Spleen (tissue), 11 donors: ENCODE measurements at regions not wholly inside any gene's neighbourhood (a gene's known extent, or its start where the extent isn't known, plus 50 kb on each side); places are given as distances from the start of the nearest gene placed in this dataset.
"Not testable (repeated sequence)": the region's sequence is repeated elsewhere in the genome, so short reads cannot be mapped to it uniquely, and the experiment has no call there.

Experiments used
- DNase-seq: peaks from one replicate; pipeline ENCODE4 v3.0.0-alpha.2; 2020
- H3K27ac ChIP-seq, 8 donors: fragments of 200-600 bp; sonication (generic) in 7 of 8; 1 replicate in 4 of 8; 2 replicates in 4 of 8; pipeline versions ENCODE4 v1.5.0 to v1.8.0; 2016 to 2021; ENCODE audit warnings: inconsistent platforms in 4 of 8, mild to moderate bottlenecking in 4 of 8, moderate library complexity in 1 of 8
- H3K27me3 ChIP-seq, 7 donors: fragments of 200-600 bp; sonication (generic) in 6 of 7; replicated peaks in 1 of 7; 1 replicate in 4 of 7; 2 replicates in 3 of 7; pipeline versions ENCODE4 v1.5.0 to v1.8.0; 2016 to 2021; ENCODE audit warnings: inconsistent platforms in 3 of 7, mild to moderate bottlenecking in 1 of 7
- H3K36me3 ChIP-seq, 6 donors: fragments of 200-600 bp; sonication (generic) in 5 of 6; 1 replicate in 4 of 6; 2 replicates in 2 of 6; pipeline versions ENCODE4 v1.5.0 to v1.8.0; 2016 to 2021; ENCODE audit warnings: inconsistent platforms in 2 of 6
- H3K4me1 ChIP-seq, 6 donors: fragments of 200-600 bp; sonication (generic) in 5 of 6; 1 replicate in 3 of 6; 2 replicates in 3 of 6; pipeline versions ENCODE4 v1.5.0 to v1.8.0; 2016 to 2021; ENCODE audit warnings: inconsistent platforms in 3 of 6
- H3K4me3 ChIP-seq, 8 donors: fragments of 200-600 bp; sonication (generic) in 7 of 8; 1 replicate in 4 of 8; 2 replicates in 4 of 8; pipeline versions ENCODE4 v1.5.0 to v1.8.0; 2016 to 2021; ENCODE audit warnings: inconsistent platforms in 4 of 8, mild to moderate bottlenecking in 4 of 8, moderate library complexity in 2 of 8
- H3K9me3 ChIP-seq, 8 donors: fragments of 200-600 bp; sonication (generic) in 7 of 8; 1 replicate in 4 of 8; 2 replicates in 4 of 8; pipeline versions ENCODE4 v1.5.0 to v1.8.0; 2016 to 2021; ENCODE audit warnings: inconsistent platforms in 4 of 8
- CTCF ChIP-seq, 11 experiments: fragments of 200-600 bp in 7 of 11; fragments of 450-650 bp in 4 of 11; sonication (generic) in 4 of 11; IDR thresholded peaks in 8 of 11; conservative IDR thresholded peaks in 3 of 11; 1 replicate in 7 of 11; 2 replicates in 4 of 11; pipeline versions ENCODE4 v1.4.0 to v1.8.0; 2016 to 2021; ENCODE audit warnings: antibody characterized with exemption in 11 of 11, inconsistent platforms in 4 of 11, mild to moderate bottlenecking in 1 of 11
- POLR2A ChIP-seq, 3 donors: fragments of 450-650 bp; IDR thresholded peaks; one replicate each; pipeline ENCODE4 v1.5.1; 2017; ENCODE audit warnings: antibody characterized with exemption in 3 of 3, mild to moderate bottlenecking in 1 of 3
- POLR2AphosphoS5 ChIP-seq, 3 donors: sonication (generic); formaldehyde crosslinking; IDR thresholded peaks; one replicate each; pipeline ENCODE4 v1.5.1; 2017; ENCODE audit warnings: antibody characterized with exemption in 3 of 3
- WGBS, 5 donors: extraction: QIAGEN DNeasy Blood & Tissue Kit in 3 of 5; methylation state at CpG; one replicate each; pipeline versions ENCODE4 v1.1.5 to v1.1.7; 2013 to 2018; 5-methylcytosine and 5-hydroxymethylcytosine counted together
- intact Hi-C: fragments of 100-400 bp; cut with DNase I; formaldehyde crosslinking; loops from one replicate; pipeline ENCODE4 v1.15.0; 2023; ENCODE audit warnings: low total_unique reads
- donor health status: healthy with polysubstance abuse.
- donor health status: DM: no; HTN: no; CAD: no; lungs with moderate emphysema.
- donor health status: DM: no; HTN: no; CAD: no.
- donor health status: Bipolar disorder and iron deficiency.
- donor health status: healthy.
- donor health status: DM: no; HTN: no; CAD: no.
- donor health status: DM: yes; HTN: yes; CAD: no.

GRCh38 chr7:131924857-131925256, 368.4 kb upstream of the PODXL start:
- TF ChIP-seq POLR2AphosphoS5 (IDR thresholded peaks at IDR 0.05): no peak
- no peak for TF ChIP-seq POLR2A (IDR thresholded peaks at IDR 0.05)
- TF ChIP-seq CTCF (IDR thresholded peaks at IDR 0.05 in 8 of 11, conservative IDR thresholded peaks at IDR 0.05 in 3 of 11): no peak
- Histone ChIP-seq H3K9me3 (no peaks in the 10 kb centered on the region), H3K4me3 (no peak overlapping the region), H3K27ac (no peak overlapping the region), H3K36me3 (no peaks in the 10 kb centered on the region), H3K27me3 (peaks cover 0 to 21% (median 0%) of the 10 kb centered on the region in 7 donors), H3K4me1 (no peaks in the 10 kb centered on the region)
- intact Hi-C loops: no loop called here
- no peak for DNase-seq
- WGBS, 5 donors: 50 to 83% (median 76%) methylated on average over 3 of the region's 3 CpGs

- H3K27me3 ChIP-seq, H3K9me3 ChIP-seq, H3K4me3 ChIP-seq, H3K4me1 ChIP-seq, intact Hi-C loops, H3K27ac ChIP-seq, DNase-seq, H3K36me3 ChIP-seq: not testable (repeated sequence)
- 93 to 95% (median 94%) methylated on average over 10 of the region's 10 CpGs for WGBS, 5 donors
Observed at GRCh38 chr7:131922948-131923347, 366.5 kb upstream of the PODXL start.

- 13 to 21% (median 16%) methylated on average over 1 of the region's 1 CpG for WGBS, 5 donors
- no peaks in the 10 kb centered on the region for H3K4me1 ChIP-seq
- no peak overlapping the region for H3K4me3 ChIP-seq
- no peak overlapping the region for H3K27ac ChIP-seq
- no peaks in the 10 kb centered on the region for H3K36me3 ChIP-seq
- H3K9me3 ChIP-seq: no peaks in the 10 kb centered on the region
- peaks cover 0 to 3% (median 0%) of the 10 kb centered on the region in 7 donors for H3K27me3 ChIP-seq
- TF ChIP-seq POLR2AphosphoS5 (IDR thresholded peaks at IDR 0.05) (no peak), POLR2A (IDR thresholded peaks at IDR 0.05) (no peak), CTCF (IDR thresholded peaks at IDR 0.05 in 8 of 11, conservative IDR thresholded peaks at IDR 0.05 in 3 of 11) (no peak)
- DNase-seq: no peak
- intact Hi-C loops: no loop called here
Observed at GRCh38 chr7:131921016-131921415, 364.6 kb upstream of the PODXL start.

- Histone ChIP-seq H3K4me3 (no peak overlapping the region), H3K9me3 (no peaks in the 10 kb centered on the region), H3K4me1 (no peaks in the 10 kb centered on the region), H3K36me3 (no peaks in the 10 kb centered on the region), H3K27ac (no peak overlapping the region), H3K27me3 (peaks cover 0 to 1% (median 0%) of the 10 kb centered on the region in 7 donors)
- intact Hi-C loops: no loop called here
- 59 to 81% (median 65%) methylated on average over 7 of the region's 7 CpGs for WGBS, 5 donors
- TF ChIP-seq CTCF (IDR thresholded peaks at IDR 0.05 in 8 of 11, conservative IDR thresholded peaks at IDR 0.05 in 3 of 11): no peak
- no peak for TF ChIP-seq POLR2A (IDR thresholded peaks at IDR 0.05)
- no peak for TF ChIP-seq POLR2AphosphoS5 (IDR thresholded peaks at IDR 0.05)
- DNase-seq: no peak
Observed at GRCh38 chr7:131919920-131920709, 363.7 kb upstream of the PODXL start.
